GM12878 (cell line): ENCODE measurements at regions not wholly inside any gene's neighbourhood (a gene's known extent, or its start where the extent isn't known, plus 50 kb on each side); places are given as distances from the start of the nearest gene placed in this dataset.

Experiments
- ATAC-seq: fragments of 200-7000 bp; cut with Tn5 transposase; 3 replicates; pipeline ENCODE4 v1.9.1; 2020; ENCODE audit warnings: mild to moderate bottlenecking, moderate library complexity
- BruUV-seq: library from RNA; stranded (reverse); fragments of 400-500 nt; replicated peaks from 2 replicates; lab custom pipeline; 2021; lab: Mats Ljungman, UMichigan
- CTCF ChIA-PET: fragments of 300-600 bp; sonication (Branson Sonifier 250); formaldehyde crosslinking; extraction: SDS; loops from one replicate; lab custom pipeline; 2021; ENCODE audit warnings: inconsistent platforms; lab: Yijun Ruan, JAX
- POLR2A ChIA-PET: fragments of 350-600 bp; formaldehyde crosslinking; extraction: SDS; loops from one replicate; lab custom pipeline; 2021; ENCODE audit warnings: inconsistent platforms; lab: Charles Lee
- RAD21 ChIA-PET: fragments of 300-600 bp; sonication (Branson Sonifier 250); formaldehyde crosslinking; loops from one replicate; lab custom pipeline; 2023; ENCODE audit warnings: antibody characterized with exemption; ENCODE audit not compliant: unreplicated experiment; lab: Charles Lee
- SMC1A ChIA-PET: fragments of 300-600 bp; sonication (Branson Sonifier 250); formaldehyde crosslinking; loops from one replicate; lab custom pipeline; 2023; ENCODE audit not compliant: unreplicated experiment, uncharacterized antibody; lab: Charles Lee
- DNase-seq: peaks from one replicate; pipeline ENCODE4 v3.0.0-alpha.2; 2011; ENCODE audit warnings: low read depth, low spot score
- FAIRE-seq: peaks from 3 replicates; lab custom pipeline; 2011; peaks lifted over from hg19 to GRCh38; lab: Jason Lieb, UNC
- H2AFZ ChIP-seq: 2 replicates; pipeline ENCODE4 v1.6.0; 2011; ENCODE audit warnings: low read depth, low read length, control low read depth; ENCODE audit not compliant: control insufficient read depth
- H3K27ac ChIP-seq: 2 replicates; pipeline ENCODE4 v1.5.1; 2011; ENCODE audit warnings: control low read depth; ENCODE audit not compliant: control insufficient read depth, insufficient read depth
- H3K27me3 ChIP-seq, 2 experiments: replicated peaks in 1 of 2; 2 replicates each; pipeline versions ENCODE4 v1.6.0 to v1.6.1; 2011; ENCODE audit warnings: low read length in 1 of 2; ENCODE audit not compliant: control insufficient read depth in 2 of 2, insufficient read depth in 2 of 2
- H3K36me3 ChIP-seq, 2 experiments: 2 replicates each; pipeline ENCODE4 v1.5.1; 2011; ENCODE audit warnings: low read length in 1 of 2; ENCODE audit not compliant: control insufficient read depth in 2 of 2, insufficient read depth in 2 of 2
- H3K4me1 ChIP-seq: 2 replicates; pipeline ENCODE4 v1.6.1; 2011; ENCODE audit warnings: mild to moderate bottlenecking, low read length, moderate library complexity, mixed read lengths; ENCODE audit not compliant: control insufficient read depth, insufficient read depth
- H3K4me2 ChIP-seq: 2 replicates; pipeline ENCODE4 v1.6.0; 2011; ENCODE audit warnings: control low read depth; ENCODE audit not compliant: control insufficient read depth, insufficient read depth
- H3K4me3 ChIP-seq: fragments of 200-600 bp; sonication (generic); 2 replicates; pipeline ENCODE4 v1.5.1; 2016
- H3K79me2 ChIP-seq: 2 replicates; pipeline ENCODE4 v1.6.0; 2011; ENCODE audit warnings: low read length; ENCODE audit not compliant: control insufficient read depth, insufficient read depth
- H3K9ac ChIP-seq: 2 replicates; pipeline ENCODE4 v1.8.0; 2011; ENCODE audit warnings: low read length, control low read depth, mixed read lengths; ENCODE audit not compliant: control insufficient read depth, insufficient read depth
- H3K9me3 ChIP-seq: replicated peaks from 3 replicates; pipeline ENCODE4 v1.5.1; 2011; ENCODE audit warnings: mild to moderate bottlenecking, low read length; ENCODE audit not compliant: control insufficient read depth, insufficient read depth
- H4K20me1 ChIP-seq: 2 replicates; pipeline ENCODE4 v1.6.0; 2011; ENCODE audit not compliant: control insufficient read depth, insufficient read depth
- CBX3 ChIP-seq: fragments of 200-600 bp; sonication (generic); IDR thresholded peaks from 2 replicates; pipeline ENCODE4 v1.6.1; 2016; ENCODE audit warnings: low read depth, borderline replicate concordance
- EGR1 ChIP-seq, 2 experiments: IDR thresholded peaks; 1 replicate in 1 of 2; 2 replicates in 1 of 2; pipeline ENCODE4 v1.6.1; 2011 to 2012; ENCODE audit warnings: low read depth in 2 of 2, low read length in 2 of 2, borderline replicate concordance in 1 of 2, mild to moderate bottlenecking in 1 of 2, moderate library complexity in 1 of 2
- IKZF2 ChIP-seq, 2 experiments: fragments of 450-650 bp; IDR thresholded peaks; 2 replicates each; pipeline ENCODE4 v1.6.1; 2017; ENCODE audit warnings: mild to moderate bottlenecking in 2 of 2, moderate library complexity in 2 of 2
- MYC ChIP-seq: IDR thresholded peaks from 2 replicates; pipeline ENCODE4 v1.6.1; 2011; ENCODE audit warnings: mild to moderate bottlenecking, low read length, moderate library complexity, inconsistent platforms; ENCODE audit not compliant: insufficient read depth, insufficient replicate concordance, insufficient read length, severe bottlenecking
- POU2F2 ChIP-seq: IDR thresholded peaks from 3 replicates; pipeline ENCODE4 v1.6.1; 2011; ENCODE audit warnings: low read depth, mild to moderate bottlenecking, low read length, borderline replicate concordance
- STAT1 ChIP-seq: fragments of 450-650 bp; conservative IDR thresholded peaks from 2 replicates; pipeline ENCODE4 v1.6.1; 2014; ENCODE audit warnings: antibody characterized with exemption, mild to moderate bottlenecking
- WGBS: methylation state at CpG from one replicate; pipeline ENCODE4 v1.1.6; 2016; ENCODE audit warnings: low lambda C conversion rate; ENCODE audit not compliant: insufficient replicate concordance, insufficient coverage; ENCODE audit errors: missing lambda C conversion rate; 5-methylcytosine and 5-hydroxymethylcytosine counted together
- in situ Hi-C: fragments of 300-500 bp; cut with MboI; formaldehyde crosslinking; loops from 9 replicates; pipeline ENCODE4 v1.14.3; 2018; ENCODE audit warnings: mixed read lengths
- intact Hi-C: fragments of 100-400 bp; cut with micrococcal nuclease; formaldehyde crosslinking; loops from one replicate; pipeline ENCODE4 v1.14.2; 2022; ENCODE audit not compliant: unreplicated experiment
- TF ChIP-seq, protein P1 (sequence below): IDR thresholded peaks from 2 replicates; pipeline ENCODE4 v1.6.1; 2011; ENCODE audit warnings: mild to moderate bottlenecking, low read depth, low read length, moderate library complexity; ENCODE audit not compliant: insufficient replicate concordance

DNA sequence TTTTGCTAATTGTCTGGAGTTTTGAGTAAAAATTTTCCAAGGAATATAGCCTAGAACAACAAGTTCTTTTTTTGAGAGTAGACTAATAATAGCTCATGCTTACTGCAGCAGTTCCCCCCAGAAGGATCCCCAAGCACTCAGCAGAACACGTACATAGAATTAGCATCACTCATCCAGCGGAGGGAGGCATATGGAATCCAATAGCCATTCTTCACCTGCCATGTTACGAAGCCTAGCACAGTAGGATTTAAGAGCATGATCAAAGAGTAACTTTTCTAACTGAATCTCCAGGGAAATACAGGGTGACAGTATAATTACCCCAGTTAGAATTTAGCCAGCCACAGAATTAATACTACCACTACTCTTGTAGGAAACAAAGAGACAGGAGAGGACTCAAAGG lies 511.7 kb upstream of the NOX3 start:
- no peak for TF ChIP-seq STAT1
- TF ChIP-seq, protein P1, sequence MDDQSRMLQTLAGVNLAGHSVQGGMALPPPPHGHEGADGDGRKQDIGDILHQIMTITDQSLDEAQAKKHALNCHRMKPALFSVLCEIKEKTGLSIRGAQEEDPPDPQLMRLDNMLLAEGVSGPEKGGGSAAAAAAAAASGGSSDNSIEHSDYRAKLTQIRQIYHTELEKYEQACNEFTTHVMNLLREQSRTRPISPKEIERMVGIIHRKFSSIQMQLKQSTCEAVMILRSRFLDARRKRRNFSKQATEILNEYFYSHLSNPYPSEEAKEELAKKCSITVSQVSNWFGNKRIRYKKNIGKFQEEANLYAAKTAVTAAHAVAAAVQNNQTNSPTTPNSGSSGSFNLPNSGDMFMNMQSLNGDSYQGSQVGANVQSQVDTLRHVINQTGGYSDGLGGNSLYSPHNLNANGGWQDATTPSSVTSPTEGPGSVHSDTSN = no peak
- TF ChIP-seq IKZF2 (IDR thresholded peaks at IDR 0.05) = no peak
- TF ChIP-seq MYC = no peak
- no peak for TF ChIP-seq EGR1 (IDR thresholded peaks at IDR 0.05; ENCODE audit: borderline replicate concordance in 1 of 2, low read depth in 2 of 2, low read length in 2 of 2)
- no peak for TF ChIP-seq POU2F2
- no peak for TF ChIP-seq CBX3
- Histone ChIP-seq H3K27ac (no peak overlapping the region), H3K4me3 (no peak overlapping the region), H2AFZ (no peak overlapping the region), H3K4me1 (no peaks in the 10 kb centered on the region), H3K79me2 (no peaks in the 10 kb centered on the region), H3K9me3 (no peaks in the 10 kb centered on the region), H3K9ac (no peak overlapping the region), H4K20me1 (no peaks in the 10 kb centered on the region), H3K27me3 (no peaks in the 10 kb centered on the region), H3K36me3 (no peaks in the 10 kb centered on the region), H3K4me2 (no peak overlapping the region)
- CTCF ChIA-PET = interaction anchor here (0.5 kb wide), 1 partner anchor 1158 kb away, joined by 4 read pairs; no protein-coding TSS in a partner anchor
- RAD21 ChIA-PET = no interaction called here
- no peak for ATAC-seq
- in situ Hi-C loops = no loop called here
- BruUV-seq = no TSS peak
- POLR2A ChIA-PET = no interaction called here
- WGBS = 2% methylated on average over 3 of the region's 3 CpGs
- intact Hi-C loops = no loop called here
- SMC1A ChIA-PET = no interaction called here
- no peak for DNase-seq
- no peak for FAIRE-seq
